Stimulated activated CD8-positive, alpha-beta memory T cell treated with anti-CD3 and anti-CD28 coated beads, Interleukin-15, amount 100 ng/mL, for 24 hours (primary cell): ENCODE measurements at regions not wholly inside any gene's neighbourhood (a gene's known extent, or its start where the extent isn't known, plus 50 kb on each side); places are given as distances from the start of the nearest gene placed in this dataset.
"Not testable (repeated sequence)": the region's sequence is repeated elsewhere in the genome, so short reads cannot be mapped to it uniquely, and the experiment has no call there.

Experiments
- DNase-seq: peaks from one replicate; pipeline ENCODE4 v3.0.0-alpha.2; 2020; ENCODE audit warnings: low read depth

DNA sequence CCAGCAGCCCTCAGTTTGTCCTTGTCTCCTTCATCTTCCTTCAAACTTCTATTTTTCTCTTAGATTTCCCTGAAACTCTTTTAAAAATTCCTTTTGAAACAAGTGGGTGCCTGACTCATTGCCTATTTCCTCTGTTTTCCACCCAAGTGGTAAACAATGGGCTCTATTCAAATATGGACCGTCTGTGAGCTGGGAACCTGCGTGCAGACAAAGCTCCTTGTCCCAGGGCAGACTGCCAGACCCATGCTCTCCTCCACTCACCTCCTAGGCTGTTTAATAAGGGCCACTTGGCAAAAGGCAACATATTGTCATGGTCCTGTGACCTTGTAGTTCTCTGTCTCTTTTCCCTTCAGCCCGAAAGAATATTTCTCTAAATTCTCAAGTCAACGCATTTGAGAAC, 332.7 kb upstream of the THBS1 start:
- no peak for DNase-seq

DNA sequence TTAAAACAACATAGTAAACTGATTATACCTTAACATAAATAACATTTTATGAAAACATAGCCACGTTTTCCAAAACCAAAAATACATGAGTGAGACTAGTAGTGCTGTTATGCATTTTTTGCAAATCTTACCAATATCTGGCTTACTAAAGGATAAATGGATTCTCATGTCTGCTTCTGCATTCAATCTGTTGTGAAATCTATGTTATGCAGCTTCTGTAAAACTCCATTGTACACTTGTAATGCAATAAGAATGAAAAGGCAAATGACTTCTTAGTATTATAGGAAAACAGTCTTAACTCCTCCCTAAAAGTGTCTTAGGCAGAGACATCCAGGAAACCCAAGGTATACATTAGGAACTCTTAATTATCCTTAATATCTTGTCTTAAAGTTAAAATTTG, 330.9 kb upstream of the THBS1 start:
- no peak for DNase-seq

DNA sequence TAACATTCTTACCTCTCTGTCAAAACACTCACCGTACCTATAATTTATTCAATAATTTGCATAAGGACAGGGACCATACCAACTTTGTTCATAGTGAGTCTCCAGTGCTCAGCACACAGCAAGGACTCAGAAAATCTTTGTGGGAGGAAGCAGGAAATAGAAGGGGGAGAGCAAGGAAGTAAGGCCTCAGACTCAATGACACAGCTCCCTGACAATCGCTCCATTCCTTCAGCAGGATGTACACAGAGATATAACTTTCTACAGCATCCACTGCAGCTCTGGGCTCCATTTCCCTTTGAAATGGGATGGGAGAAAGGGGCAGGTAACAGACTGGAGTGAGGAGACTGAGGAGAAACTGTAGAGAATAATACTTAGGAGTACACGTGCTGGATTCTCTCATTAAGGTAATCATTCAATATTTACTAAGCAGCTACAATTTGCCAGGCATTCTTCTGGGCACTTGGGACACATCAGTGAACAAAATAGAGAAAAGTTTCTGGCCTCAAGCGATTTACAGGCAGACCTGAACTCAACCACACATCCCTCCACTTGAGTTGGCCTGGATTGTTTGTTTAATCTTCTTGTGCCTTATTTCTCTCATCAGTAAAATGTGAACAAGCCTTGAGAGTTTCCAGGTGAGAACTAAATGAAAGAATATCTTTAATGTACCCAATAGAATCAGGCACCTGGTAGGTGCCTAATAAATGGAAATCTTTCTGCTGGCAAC, 330.3 kb upstream of the THBS1 start:
- DNase-seq = no peak

DNA sequence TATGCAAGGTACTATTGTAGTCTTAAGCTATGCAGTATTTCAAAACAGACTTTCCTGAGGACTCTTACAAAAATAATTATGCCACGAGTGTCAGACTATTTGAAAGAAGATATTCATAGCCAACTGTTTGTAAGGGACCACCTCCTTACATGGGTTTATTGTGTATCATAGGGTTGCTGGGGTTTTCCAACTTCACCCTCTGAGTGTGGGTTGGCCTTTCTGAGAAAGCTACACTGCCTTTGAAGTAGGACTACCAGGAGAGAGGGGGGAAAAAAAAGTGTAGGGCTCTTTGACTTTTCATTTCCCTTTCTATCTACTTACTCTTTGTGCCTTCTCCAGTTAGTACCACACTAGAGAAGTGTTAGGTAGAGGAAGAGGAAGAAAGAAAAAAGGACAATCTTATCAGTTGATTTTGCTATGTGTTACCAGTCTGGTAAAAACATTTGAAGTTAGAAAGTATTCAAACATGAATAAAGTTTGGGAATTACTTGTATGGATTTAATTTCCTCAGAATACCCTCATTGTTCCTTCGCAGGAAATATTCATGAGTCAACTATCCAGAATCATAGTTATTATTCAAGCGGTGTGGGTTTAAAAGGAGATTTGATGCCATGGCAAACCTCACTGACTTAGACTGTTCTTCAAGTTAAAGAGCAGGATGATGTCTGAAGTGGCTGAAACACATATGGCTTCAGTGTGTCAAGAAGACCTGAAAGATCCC, 329.3 kb upstream of the THBS1 start:
- DNase-seq = no peak

DNA sequence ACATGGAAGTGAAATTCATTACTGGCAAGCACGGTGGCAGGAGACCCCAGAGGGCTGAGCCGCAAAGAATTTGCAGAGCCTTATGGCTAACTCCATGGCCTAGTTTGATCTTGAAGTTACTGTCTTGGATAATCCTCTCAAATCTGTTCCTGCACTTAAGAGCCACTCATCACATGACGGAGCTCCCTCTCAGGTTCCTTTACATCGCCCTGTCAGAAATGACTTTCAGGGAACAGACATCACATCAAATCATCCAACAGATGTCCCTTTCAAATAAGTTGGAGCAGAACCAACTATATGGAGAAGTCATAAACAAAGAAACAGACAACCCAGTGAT, 328.8 kb upstream of the THBS1 start:
- no peak for DNase-seq

DNA sequence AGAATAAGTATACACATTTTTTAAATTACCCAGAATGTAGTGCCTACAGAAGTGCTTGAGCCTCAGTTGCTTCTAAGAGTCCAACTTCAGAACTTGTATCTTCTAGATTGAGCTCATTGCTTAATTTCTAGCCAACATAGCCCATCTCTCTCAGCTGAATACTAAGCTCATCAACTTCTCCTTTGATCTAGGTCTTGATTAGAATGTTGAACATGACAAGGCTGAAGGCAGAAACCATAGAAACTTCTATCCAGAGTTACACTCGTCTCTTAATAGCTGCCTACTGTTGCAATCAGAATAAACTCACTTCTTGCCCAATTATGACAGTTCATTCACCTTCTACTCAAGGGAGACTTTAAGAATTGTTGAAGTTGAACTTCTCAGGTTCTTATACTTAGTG, 327.3 kb upstream of the THBS1 start:
- no peak for DNase-seq

DNA sequence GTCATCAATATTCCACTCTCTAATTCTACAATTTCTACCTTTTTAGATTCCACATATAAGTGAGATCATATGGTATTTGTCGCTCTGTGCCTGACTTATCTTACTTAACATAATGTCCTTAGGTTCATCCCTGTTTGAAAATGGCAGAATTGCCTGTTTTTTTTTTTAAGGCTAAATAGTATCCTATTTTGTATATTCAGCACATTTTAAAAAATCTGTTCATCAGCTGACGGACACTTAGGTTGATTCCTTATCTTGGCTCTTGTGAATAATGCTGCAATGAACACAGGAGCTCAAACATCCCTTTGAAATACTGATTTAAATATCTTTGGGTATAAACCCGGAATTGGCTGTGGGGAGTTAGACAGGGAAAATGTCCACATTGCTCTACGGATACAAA, 326.7 kb upstream of the THBS1 start:
- DNase-seq = no peak

DNA sequence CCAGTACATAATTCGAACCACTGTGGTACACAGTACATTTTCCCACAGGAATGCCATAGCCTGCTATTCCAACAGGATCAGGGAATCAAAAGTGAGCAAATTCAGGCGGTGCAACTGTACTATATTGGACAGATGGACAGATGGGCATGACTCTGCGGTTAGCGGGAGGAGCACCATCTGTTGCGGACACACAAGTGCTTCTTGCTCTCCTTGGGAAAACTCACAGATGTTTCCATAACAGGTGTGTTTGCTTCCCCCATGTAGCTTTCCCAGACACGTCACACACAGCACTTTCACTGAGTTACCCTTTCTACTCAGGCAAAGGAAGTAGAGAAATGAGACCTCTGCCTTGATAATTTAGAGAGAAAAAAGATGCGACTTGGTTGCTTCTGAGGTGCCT, 325.1 kb upstream of the THBS1 start:
- no peak for DNase-seq

DNA sequence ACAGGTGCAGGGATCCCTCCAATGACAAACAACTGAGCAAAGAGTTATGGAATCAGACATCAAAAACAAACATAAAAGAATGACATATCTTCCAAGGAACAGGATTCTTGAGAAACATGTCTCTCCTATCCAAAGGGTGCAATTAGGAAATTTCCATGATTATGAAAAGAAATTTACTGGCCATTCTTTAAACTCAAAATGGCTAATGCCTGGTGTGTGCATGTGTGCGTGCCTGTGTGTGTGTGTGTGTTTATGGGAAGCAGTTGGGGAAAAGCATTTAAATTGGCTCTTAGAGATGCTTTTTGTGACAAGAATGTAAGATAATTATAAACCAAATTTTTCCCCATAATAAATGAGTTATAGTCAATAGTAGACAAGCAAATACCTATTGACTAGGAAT, 320.5 kb upstream of the THBS1 start:
- DNase-seq = no peak

DNA sequence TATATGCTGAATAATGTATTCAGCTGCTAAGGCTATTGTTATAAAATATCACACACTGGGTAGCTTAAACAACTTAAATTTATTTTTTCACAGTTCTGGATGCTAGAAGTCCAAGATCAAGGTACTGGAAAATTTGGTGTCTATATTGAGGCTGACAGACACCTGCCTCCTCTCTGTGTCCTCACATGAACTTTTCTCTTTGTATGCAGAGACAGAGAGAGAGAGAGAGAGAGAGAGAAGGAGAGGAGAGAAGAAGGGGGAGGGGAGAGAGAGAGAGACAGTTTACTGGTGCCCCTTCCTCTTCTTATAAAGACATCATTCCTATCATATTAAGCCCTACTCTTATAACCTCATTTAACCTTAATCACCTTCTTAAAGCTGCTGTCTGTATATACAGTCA, 320.1 kb upstream of the THBS1 start:
- DNase-seq = no peak

DNA sequence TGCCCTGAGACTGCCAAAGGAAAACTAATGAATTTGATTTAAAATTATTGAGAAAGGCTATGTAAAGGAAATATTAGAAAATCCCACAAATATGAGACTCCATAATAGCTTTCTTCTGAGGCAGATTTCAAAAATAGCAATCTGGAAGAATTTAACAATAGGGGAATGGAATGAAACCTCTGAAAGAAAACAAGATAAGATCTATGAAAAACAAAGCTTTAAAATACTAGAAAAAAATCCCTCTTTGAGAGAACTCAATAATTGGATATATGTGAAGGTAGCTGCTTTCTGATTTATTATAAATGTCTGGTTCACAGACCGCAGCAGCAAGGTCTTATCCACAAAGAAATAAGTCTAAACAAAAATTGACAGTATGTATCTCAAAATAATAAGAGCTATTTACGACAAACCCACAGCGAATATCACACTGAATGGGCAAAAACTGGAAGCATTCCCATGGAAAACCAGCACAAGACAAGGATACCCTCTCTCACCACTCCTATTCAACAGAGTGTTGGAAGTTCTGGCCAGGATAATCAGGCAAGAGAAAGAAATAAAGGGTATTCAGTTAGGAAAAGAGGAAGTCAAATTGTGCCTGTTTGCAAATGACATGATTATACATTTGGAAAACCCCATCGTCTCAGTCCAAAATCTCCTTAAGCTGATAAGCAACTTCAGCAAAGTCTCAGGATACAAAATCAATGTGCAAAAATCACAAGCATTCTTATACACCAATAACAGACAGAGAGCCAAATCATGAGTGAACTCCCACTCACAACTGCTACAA, 319.3 kb upstream of the THBS1 start:
- DNase-seq = not testable (repeated sequence)

DNA sequence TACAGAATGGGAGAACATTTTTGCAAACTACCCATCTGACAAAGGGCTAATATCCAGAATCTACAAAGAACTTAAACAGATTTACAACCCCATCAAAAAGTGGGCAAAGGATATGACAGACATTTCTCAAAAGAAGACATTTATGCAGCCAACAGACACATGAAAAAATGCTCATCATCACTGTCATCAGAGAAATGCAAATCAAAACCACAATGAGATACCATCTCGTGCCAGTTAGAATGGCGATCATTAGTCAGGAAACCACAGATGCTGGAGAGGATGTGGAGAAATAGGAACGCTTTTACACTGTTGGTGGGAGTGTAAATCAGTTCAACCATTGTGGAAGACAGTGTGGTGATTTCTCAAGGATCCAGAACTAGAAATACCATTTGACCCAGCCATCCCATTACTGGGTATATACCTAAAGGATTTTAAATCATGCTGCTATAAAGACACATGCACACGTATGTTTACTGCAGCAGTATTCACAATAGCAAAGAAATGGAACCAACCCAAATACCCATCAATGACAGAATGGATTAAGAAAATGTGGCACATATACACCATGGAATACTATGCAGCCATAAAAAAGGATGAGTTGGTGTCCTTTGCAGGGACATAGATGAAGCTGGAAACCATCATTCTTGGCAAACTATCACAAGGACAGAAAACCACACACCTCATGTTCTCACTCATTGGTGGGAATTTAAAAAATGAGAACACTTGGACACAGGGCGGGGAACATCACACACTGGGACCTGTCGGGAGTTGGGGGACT, 317.7 kb upstream of the THBS1 start:
- DNase-seq = not testable (repeated sequence)

DNA sequence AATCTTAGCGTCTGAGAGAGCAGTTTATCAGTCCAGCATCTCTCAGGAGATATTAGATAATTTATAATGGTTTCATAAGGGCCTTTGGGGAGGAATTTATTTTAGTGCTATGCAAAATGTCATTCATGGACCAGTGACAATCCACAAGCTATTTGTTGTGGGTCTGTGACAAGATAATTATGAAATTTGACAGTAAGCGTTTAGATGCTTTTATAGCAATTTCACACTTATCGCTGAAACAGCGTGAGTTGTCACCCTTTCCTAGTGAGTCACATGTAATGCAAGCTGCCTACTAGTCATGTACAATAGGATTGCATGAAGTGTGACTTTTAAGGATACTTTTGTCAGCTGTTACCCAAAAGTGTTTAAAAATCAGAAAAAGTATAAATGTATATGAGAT, 315.6 kb upstream of the THBS1 start:
- no peak for DNase-seq

DNA sequence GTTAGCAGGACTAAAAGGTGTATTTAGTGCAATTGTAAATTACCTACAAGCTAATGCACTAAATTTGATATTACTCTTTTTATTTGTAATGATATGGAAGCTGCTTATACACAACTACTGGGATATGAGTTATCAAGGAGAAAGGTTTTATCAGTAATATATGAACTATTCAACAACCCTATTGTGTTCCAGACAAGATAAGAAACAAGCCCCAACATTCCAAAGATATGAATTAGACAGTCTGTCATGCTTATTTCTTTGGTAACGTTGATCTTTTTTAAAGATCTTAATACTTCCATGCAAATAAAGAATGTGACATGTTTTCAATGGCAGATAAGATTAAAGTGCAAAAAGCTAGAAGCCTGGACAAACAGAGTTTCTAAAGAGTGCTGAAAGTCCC, 314.0 kb upstream of the THBS1 start:
- no peak for DNase-seq

DNA sequence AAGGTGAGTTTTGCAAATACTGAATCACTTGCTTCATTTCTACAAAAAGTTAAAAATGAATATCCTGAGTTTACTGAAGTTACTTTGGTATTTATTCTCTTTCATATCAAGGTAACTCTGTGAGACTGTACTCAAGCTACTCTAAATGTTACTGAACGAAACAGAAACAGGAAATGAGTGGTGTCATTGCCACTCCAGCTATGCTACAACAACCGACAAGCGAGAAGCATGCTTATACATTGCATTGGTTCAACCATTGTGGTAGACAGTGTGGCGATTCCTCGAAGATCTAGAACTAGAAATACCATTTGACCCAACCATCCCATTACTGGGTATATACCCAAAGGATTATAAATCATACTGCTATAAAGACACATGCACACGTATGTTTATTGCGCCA, 313.2 kb upstream of the THBS1 start:
- DNase-seq = no peak

DNA sequence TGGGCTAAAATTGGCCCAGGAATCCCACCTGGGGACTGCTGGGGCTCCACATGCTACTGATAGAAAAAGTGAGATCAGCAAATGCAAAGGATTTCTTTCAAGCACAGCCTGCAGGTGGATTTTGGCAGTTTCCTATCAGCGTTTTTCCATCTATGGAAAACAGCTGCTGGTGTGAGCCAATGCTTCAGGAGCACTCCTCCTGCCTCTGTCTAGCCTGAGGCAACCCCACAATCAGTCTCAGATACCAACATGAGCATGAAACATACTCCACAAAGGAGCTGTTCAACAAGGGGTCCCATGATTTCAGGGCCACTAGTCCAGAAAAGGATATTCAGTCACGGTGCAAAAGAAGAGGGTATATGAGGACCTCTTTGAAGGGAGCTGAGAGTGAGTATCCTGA, 311.5 kb upstream of the THBS1 start:
- DNase-seq = no peak

DNA sequence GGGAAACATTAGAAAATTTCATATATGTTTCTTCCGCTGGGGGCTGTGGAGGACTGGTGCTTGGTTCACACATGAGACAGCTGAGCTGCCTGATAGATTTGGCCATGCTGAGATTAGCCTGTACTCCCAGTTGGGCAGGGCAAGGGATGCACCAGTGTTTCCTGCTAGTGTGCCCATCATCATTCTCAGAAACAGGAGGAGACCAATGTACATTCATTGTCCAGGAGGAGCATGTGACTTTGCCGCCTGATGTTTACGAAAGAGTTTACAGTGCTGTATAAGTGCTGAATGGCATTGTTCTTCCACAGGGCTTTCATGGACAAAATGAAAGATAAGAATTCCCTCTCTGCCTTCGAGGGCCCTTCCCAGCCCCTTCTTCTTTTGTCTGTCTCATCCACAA, 311.1 kb upstream of the THBS1 start:
- no peak for DNase-seq

DNA sequence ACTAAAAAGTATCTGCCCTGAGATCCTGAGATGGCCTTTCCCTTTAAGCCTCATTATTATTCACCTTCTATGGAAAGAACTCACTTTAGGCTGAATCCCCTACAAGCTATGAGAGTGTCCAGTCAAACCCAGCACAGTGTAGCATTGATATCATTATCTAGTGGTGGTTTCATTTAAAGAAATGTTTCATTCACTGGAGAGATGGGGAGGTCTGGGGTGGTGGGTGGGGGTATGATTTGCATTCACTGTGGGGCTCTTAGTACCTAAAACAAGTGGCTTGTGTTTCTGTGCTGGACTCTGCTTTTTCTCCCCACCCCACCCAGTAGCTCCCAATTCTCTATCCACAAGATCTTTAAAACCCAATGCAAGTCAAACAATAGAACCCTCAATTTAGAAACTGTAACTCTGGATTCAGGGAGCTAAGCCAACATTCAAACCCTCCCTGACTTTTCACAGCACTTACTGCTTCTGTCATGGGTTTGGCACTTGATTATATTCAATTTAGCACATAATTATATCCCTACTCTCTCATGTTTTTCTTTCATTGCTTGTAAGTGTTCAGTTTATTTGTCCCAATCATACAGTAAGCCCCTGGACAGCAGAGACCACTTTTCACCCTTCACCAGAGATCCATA, 310.5 kb upstream of the THBS1 start:
- no peak for DNase-seq

DNA sequence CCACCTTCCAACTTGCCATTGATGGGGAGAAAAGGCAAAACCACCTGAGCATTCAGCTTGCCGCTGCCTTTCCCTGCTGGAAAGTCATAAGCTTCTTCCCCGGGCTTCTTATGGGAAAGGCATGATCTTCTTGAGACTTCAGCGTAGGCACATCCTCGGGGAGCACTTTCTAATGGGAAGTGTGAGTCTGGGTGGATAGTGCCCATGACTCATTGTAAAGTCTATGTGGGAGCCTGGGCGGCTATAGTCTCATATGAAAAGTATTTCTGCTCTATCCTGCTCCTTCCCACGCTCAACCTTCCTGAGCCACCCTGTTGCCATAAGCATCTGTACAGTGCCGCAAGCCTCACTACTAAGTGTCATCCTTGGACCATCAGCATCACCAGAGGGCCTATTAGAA, 309.9 kb upstream of the THBS1 start:
- no peak for DNase-seq

DNA sequence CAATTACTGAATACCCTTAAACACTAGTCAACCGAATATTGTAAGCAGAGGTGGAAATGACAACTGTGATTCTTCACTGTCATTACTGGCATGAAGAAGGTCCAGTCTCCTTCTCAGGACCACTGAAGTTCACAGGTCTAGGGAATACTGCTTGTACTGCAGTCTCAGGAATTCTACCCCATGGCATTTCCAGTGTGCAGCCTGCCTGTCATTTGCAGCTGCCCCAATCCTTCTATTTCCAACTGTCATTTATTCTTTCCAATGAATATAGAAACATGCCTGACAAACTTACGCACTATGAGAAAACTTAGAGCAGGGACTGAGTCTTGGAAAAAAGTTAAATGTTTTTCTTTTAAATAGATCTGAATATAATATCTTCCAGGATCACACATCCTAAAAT, 308.0 kb upstream of the THBS1 start:
- no peak for DNase-seq

DNA sequence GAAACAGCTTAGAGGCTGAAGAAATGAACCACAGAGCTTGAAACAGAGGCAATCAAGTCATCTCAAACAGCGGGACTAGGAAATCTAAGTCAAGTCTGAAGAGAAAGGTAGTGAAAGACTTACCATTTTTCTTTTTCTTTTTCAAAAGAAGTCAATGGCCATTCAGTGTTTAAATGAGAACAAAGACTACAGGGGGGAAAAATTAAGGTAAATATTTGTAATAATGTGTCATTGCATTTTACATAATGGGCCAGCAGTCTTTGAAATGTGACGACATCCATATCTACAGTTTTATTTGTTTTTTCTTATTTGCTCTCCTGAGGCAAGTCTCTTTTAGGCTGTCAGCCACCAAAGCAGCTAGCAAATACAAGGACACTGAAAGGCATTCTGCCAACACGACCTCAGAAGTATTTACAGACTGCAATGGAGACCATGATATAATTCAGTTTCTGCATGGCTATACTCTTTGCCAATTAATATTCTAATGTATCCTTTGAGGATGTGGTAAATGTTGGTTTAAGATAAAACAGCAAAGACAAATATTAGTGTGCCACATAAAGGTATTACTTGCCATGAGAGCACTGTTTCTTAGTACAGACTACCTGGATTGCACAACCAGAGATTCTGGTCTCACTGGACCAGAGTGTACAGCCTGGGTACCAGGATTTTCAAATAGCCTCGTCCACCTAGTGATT, 307.0 kb upstream of the THBS1 start:
- DNase-seq = no peak
